ENCODE measurements at regions not wholly inside any gene's neighbourhood (a gene's known extent, or its start where the extent isn't known, plus 50 kb on each side); places are given as distances from the start of the nearest gene placed in this dataset.

DNA sequence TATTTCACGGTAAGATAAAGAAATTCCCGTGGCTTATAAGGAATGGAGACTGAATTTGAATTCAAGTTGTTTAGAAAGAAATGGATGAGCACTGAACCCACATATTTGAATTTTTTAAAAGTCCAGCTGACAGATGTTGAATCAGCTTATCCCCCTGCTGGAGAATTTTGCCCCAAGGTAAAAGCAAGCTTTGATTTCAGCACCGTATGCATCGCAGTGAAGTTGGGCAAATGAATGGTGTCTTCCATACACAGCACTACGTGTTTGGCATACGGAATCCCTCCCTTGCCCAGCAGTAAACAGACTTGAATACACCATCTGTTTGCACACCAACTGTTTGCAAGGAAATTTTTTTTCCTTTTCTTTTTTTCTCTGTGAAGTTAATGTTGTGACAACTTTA lies 77.5 kb upstream of the PEG3 start (continued):
- TF ChIP-seq PML (IDR thresholded peaks at IDR 0.05; ENCODE audit: low read length) (no peak), TEAD1 (CRISPR knock-in tag; IDR thresholded peaks at IDR 0.05) (no peak), ZNF174 (CRISPR knock-in tag; IDR thresholded peaks at IDR 0.05) (no peak), ZNF696 (CRISPR knock-in tag; conservative IDR thresholded peaks at IDR 0.05) (no peak), CBX8 (IDR thresholded peaks at IDR 0.05; ENCODE audit: borderline replicate concordance, extremely low read depth, low read depth, low read length, poor library complexity, severe bottlenecking) (no peak), MIER1 (IDR thresholded peaks at IDR 0.05; ENCODE audit: low read depth) (no peak), RBM17 (IDR thresholded peaks at IDR 0.05; ENCODE audit: borderline replicate concordance, low read depth, low read length) (no peak), GABPB2 (CRISPR knock-in tag; conservative IDR thresholded peaks at IDR 0.05) (no peak)
- TF ChIP-seq, protein P1, sequence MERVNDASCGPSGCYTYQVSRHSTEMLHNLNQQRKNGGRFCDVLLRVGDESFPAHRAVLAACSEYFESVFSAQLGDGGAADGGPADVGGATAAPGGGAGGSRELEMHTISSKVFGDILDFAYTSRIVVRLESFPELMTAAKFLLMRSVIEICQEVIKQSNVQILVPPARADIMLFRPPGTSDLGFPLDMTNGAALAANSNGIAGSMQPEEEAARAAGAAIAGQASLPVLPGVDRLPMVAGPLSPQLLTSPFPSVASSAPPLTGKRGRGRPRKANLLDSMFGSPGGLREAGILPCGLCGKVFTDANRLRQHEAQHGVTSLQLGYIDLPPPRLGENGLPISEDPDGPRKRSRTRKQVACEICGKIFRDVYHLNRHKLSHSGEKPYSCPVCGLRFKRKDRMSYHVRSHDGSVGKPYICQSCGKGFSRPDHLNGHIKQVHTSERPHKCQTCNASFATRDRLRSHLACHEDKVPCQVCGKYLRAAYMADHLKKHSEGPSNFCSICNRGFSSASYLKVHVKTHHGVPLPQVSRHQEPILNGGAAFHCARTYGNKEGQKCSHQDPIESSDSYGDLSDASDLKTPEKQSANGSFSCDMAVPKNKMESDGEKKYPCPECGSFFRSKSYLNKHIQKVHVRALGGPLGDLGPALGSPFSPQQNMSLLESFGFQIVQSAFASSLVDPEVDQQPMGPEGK (CRISPR knock-in tag; IDR thresholded peaks at IDR 0.05; ENCODE audit: borderline replicate concordance): no peak

DNA sequence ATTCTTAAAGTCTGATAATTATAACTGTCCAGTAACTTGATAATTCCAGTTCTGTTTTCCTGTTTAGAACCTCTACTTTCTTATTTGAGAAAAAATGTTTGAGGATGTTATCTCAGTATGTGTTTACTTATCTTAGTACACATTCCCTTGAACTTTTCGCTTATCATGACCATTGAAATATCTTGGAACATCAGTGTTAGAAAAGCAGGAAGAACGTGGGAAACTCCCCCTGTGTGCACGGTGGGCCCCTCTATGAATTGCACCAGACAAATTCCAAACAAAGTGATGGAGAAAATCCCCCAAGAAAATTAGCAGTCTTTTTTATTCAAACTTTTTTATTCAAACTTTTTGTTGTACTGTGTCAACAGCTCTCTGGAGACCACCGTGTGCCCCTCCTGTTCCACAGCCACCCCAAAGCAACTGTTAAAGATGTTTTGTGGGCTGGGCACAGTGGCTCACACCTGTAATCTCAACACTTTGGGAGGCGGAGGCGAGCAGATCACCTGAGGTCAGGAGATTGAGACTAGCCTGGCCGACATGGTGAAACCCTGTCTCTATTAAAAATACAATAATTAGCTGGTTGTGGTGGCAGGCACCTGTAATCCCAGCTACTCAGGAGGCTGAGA lies 78.3 kb upstream of the PEG3 start:
- no peaks in the 10 kb centered on the region for H3K9me1 ChIP-seq (ENCODE audit: control insufficient read depth, insufficient read depth, low read length)
- H3K79me2 ChIP-seq (ENCODE audit: control insufficient read depth, insufficient read depth, low read length): no peaks in the 10 kb centered on the region
- no peaks in the 10 kb centered on the region for H3K9me3 ChIP-seq (replicated peaks; ENCODE audit: control insufficient read depth, insufficient read depth, low read depth, low read length)
- H3K36me3 ChIP-seq (ENCODE audit: control insufficient read depth, insufficient read depth, low read length): no peaks in the 10 kb centered on the region
- ATAC-seq: no peak
- H3K4me1 ChIP-seq (replicated peaks in 1 of 2; ENCODE audit: control insufficient read depth in 2 of 2, insufficient read depth in 2 of 2, low read length in 2 of 2): no peaks in the 10 kb centered on the region
- 3% methylated on average over 6 of the region's 7 CpGs for WGBS (ENCODE audit: insufficient coverage, low coverage, missing lambda C conversion rate)
- BruUV-seq (replicated peaks): no TSS peak
- no peak for DNase-seq (ENCODE audit: extremely low read depth in 1 of 4, low spot score in 3 of 4)
- H3K4me3 ChIP-seq: no peak overlapping the region
- H3K27me3 ChIP-seq (ENCODE audit: control insufficient read depth in 2 of 2, insufficient read depth in 2 of 2, low read length in 2 of 2): no peaks in the 10 kb centered on the region
- in situ Hi-C loops (cut with MboI): no loop called here
- no peaks in the 10 kb centered on the region for H4K20me1 ChIP-seq (replicated peaks; ENCODE audit: control insufficient read depth, insufficient read depth, low read length)
- intact Hi-C loops (cut with micrococcal nuclease): no loop called here
- H3K27ac ChIP-seq (ENCODE audit: extremely low read depth, low read depth, low read length): no peak overlapping the region
- H3K9ac ChIP-seq (ENCODE audit: insufficient read depth in 1 of 2, low read depth in 2 of 2, low read length in 2 of 2): no peak overlapping the region
- no peak overlapping the region for H3K4me2 ChIP-seq (ENCODE audit: insufficient read depth, low read length)
- FAIRE-seq: no peak
- no peak for TF ChIP-seq RCOR1 (IDR thresholded peaks at IDR 0.05; ENCODE audit: borderline replicate concordance in 1 of 2, low read depth in 2 of 2, low read length in 2 of 2)
- TF ChIP-seq CHD4 (IDR thresholded peaks at IDR 0.05; ENCODE audit: insufficient read depth, insufficient replicate concordance, low read depth, low read length, poor library complexity, severe bottlenecking): no peak
- TF ChIP-seq HMGN3 (IDR thresholded peaks at IDR 0.05; ENCODE audit: borderline replicate concordance, extremely low read depth, insufficient read length, low read depth, low read length): no peak
- no peak for TF ChIP-seq KLF13 (tag; IDR thresholded peaks at IDR 0.05; ENCODE audit: borderline replicate concordance, low read depth)
- CTCF ChIA-PET (ENCODE audit: low intra/inter-chr PET ratio): no interaction called here
- POLR2A ChIA-PET: no interaction called here
- H2AFZ ChIP-seq (ENCODE audit: low read depth, low read length): no peak overlapping the region

Measured in K562 (cell line).